Natural killer cell (primary cell): ENCODE measurements at regions not wholly inside any gene's neighbourhood (a gene's known extent, or its start where the extent isn't known, plus 50 kb on each side); places are given as distances from the start of the nearest gene placed in this dataset.

Experiments
- ATAC-seq, 3 donors: fragments of 150-1000 bp in 2 of 3; fragments of 200-7000 bp in 1 of 3; cut with Tn5 transposase; 1 replicate in 1 of 3; 2 replicates in 2 of 3; pipeline ENCODE4 v1.10.0; 2021; ENCODE audit warnings: mild to moderate bottlenecking in 2 of 3, moderate library complexity in 2 of 3
- DNase-seq, 2 donors: peaks; one replicate each; pipeline versions ENCODE4 v3.0.0 to v3.0.0-alpha.2; 2013 to 2021; ENCODE audit warnings: mixed read lengths in 1 of 2
- H3K27ac ChIP-seq: one replicate; pipeline ENCODE4 v1.5.1; 2013; ENCODE audit warnings: mild to moderate bottlenecking, low read length
- H3K27me3 ChIP-seq: one replicate; pipeline ENCODE4 v1.6.1; 2013; ENCODE audit warnings: low read length; ENCODE audit not compliant: control insufficient read depth, insufficient read depth
- H3K36me3 ChIP-seq: one replicate; pipeline ENCODE4 v1.6.1; 2013; ENCODE audit warnings: low read length; ENCODE audit not compliant: control insufficient read depth, insufficient read depth
- H3K4me1 ChIP-seq: one replicate; pipeline ENCODE4 v1.6.1; 2013; ENCODE audit warnings: low read length; ENCODE audit not compliant: control insufficient read depth, insufficient read depth
- H3K4me3 ChIP-seq: one replicate; pipeline ENCODE4 v1.5.1; 2013; ENCODE audit warnings: low read length
- H3K9me3 ChIP-seq: one replicate; pipeline ENCODE4 v1.6.1; 2013; ENCODE audit warnings: low read length; ENCODE audit not compliant: control insufficient read depth, insufficient read depth
- H3K27ac Mint-ChIP-seq, 2 donors: one replicate each; pipeline ENCODE4 v1.8.0; 2022; ENCODE audit warnings: mild to moderate bottlenecking in 2 of 2, mixed read lengths in 2 of 2, moderate library complexity in 1 of 2
- H3K27me3 Mint-ChIP-seq, 2 donors: one replicate each; pipeline ENCODE4 v1.8.0; 2022; ENCODE audit warnings: low read depth in 2 of 2, mixed read lengths in 2 of 2
- H3K36me3 Mint-ChIP-seq: one replicate; pipeline ENCODE4 v1.8.0; 2022; ENCODE audit warnings: mixed read lengths
- H3K4me1 Mint-ChIP-seq, 2 donors: one replicate each; pipeline ENCODE4 v1.8.0; 2022; ENCODE audit warnings: mixed read lengths in 2 of 2
- H3K4me3 Mint-ChIP-seq: one replicate; pipeline ENCODE4 v1.8.0; 2022; ENCODE audit warnings: mild to moderate bottlenecking, moderate library complexity, mixed read lengths
- H3K9me3 Mint-ChIP-seq, 2 donors: one replicate each; pipeline ENCODE4 v1.8.0; 2022; ENCODE audit warnings: mixed read lengths in 2 of 2
- CTCF ChIP-seq: fragments of 200-600 bp; IDR thresholded peaks from one replicate; pipeline ENCODE4 v1.8.0; 2022; ENCODE audit warnings: antibody characterized with exemption
- WGBS: methylation state at CpG from one replicate; pipeline ENCODE4 v1.1.7; 2013; ENCODE audit warnings: missing lambda C conversion rate; ENCODE audit not compliant: insufficient coverage; 5-methylcytosine and 5-hydroxymethylcytosine counted together
- intact Hi-C: fragments of 100-400 bp; cut with micrococcal nuclease; formaldehyde crosslinking; loops from one replicate; pipeline ENCODE4 v1.14.2; 2022

GRCh38 chr9:99732715-99733114, 89.0 kb upstream of the NR4A3 start:
- ATAC-seq (no peak), DNase-seq (no peak)
- H3K36me3 Mint-ChIP-seq = no peaks in the 10 kb centered on the region
- peaks cover 8 to 22% of the 10 kb centered on the region in 2 donors for H3K27me3 Mint-ChIP-seq
- no peak for TF ChIP-seq CTCF
- Histone ChIP-seq H3K36me3 (no peaks in the 10 kb centered on the region), H3K9me3 (no peaks in the 10 kb centered on the region), H3K27ac (no peak overlapping the region), H3K4me3 (no peak overlapping the region), H3K27me3 (no peaks in the 10 kb centered on the region), H3K4me1 (no peaks in the 10 kb centered on the region)
- no peak overlapping the region for H3K4me3 Mint-ChIP-seq
- 14% methylated on average over 4 of the region's 5 CpGs for WGBS
- intact Hi-C loops = no loop called here
- H3K9me3 Mint-ChIP-seq = no peaks in the 10 kb centered on the region
- H3K27ac Mint-ChIP-seq = no peak overlapping the region
- peaks cover 6 to 13% of the 10 kb centered on the region in 2 donors for H3K4me1 Mint-ChIP-seq

GRCh38 chr9:99735041-99735440, 86.6 kb upstream of the NR4A3 start:
- TF ChIP-seq CTCF = no peak
- ATAC-seq (no peak), DNase-seq (no peak)
- no peak overlapping the region for H3K27ac Mint-ChIP-seq
- intact Hi-C loops = no loop called here
- H3K27ac ChIP-seq = no peak overlapping the region
- H3K4me3 ChIP-seq = no peak overlapping the region
- H3K9me3 Mint-ChIP-seq = no peaks in the 10 kb centered on the region
- H3K27me3 ChIP-seq = peaks cover 2% of the 10 kb centered on the region
- H3K4me1 ChIP-seq = no peaks in the 10 kb centered on the region
- H3K4me3 Mint-ChIP-seq = no peak overlapping the region
- no peaks in the 10 kb centered on the region for H3K9me3 ChIP-seq
- peaks cover 6 to 13% of the 10 kb centered on the region in 2 donors for H3K4me1 Mint-ChIP-seq
- H3K36me3 Mint-ChIP-seq = no peaks in the 10 kb centered on the region
- 96% methylated on average over 2 of the region's 2 CpGs for WGBS
- H3K36me3 ChIP-seq = no peaks in the 10 kb centered on the region
- H3K27me3 Mint-ChIP-seq = peaks cover 8 to 22% of the 10 kb centered on the region in 2 donors

- Mint-ChIP-seq H3K4me1 (peaks cover 6 to 13% of the 10 kb centered on the region in 2 donors), H3K27me3 (peaks cover 11 to 22% of the 10 kb centered on the region in 2 donors), H3K4me3 (no peak overlapping the region), H3K9me3 (no peaks in the 10 kb centered on the region), H3K27ac (no peak overlapping the region), H3K36me3 (no peaks in the 10 kb centered on the region)
- DNase-seq (no peak), ATAC-seq (no peak)
- no peaks in the 10 kb centered on the region for H3K9me3 ChIP-seq
- H3K36me3 ChIP-seq = no peaks in the 10 kb centered on the region
- H3K27ac ChIP-seq = no peak overlapping the region
- 80% methylated on average over 1 of the region's 3 CpGs for WGBS
- intact Hi-C loops = no loop called here
- no peaks in the 10 kb centered on the region for H3K4me1 ChIP-seq
- no peak overlapping the region for H3K4me3 ChIP-seq
- H3K27me3 ChIP-seq = peaks cover 2% of the 10 kb centered on the region
- TF ChIP-seq CTCF = no peak
Measured at GRCh38 chr9:99736291-99736690, 85.4 kb upstream of the NR4A3 start.

- H3K27ac Mint-ChIP-seq = no peak overlapping the region
- 91% methylated on average over 4 of the region's 4 CpGs for WGBS
- intact Hi-C loops = no loop called here
- H3K27me3 ChIP-seq = peaks cover 2% of the 10 kb centered on the region
- ATAC-seq (no peak), DNase-seq (no peak)
- TF ChIP-seq CTCF = no peak
- H3K4me1 Mint-ChIP-seq = peaks cover 4 to 11% of the 10 kb centered on the region in 2 donors
- H3K4me3 ChIP-seq = no peak overlapping the region
- no peaks in the 10 kb centered on the region for H3K36me3 ChIP-seq
- H3K27me3 Mint-ChIP-seq = peaks cover 11 to 20% of the 10 kb centered on the region in 2 donors
- H3K9me3 ChIP-seq = no peaks in the 10 kb centered on the region
- H3K9me3 Mint-ChIP-seq = no peaks in the 10 kb centered on the region
- no peaks in the 10 kb centered on the region for H3K4me1 ChIP-seq
- no peaks in the 10 kb centered on the region for H3K36me3 Mint-ChIP-seq
- no peak overlapping the region for H3K27ac ChIP-seq
- no peak overlapping the region for H3K4me3 Mint-ChIP-seq
Measured at GRCh38 chr9:99737649-99738048, 84.0 kb upstream of the NR4A3 start.
